BJ (cell line): ENCODE measurements at regions not wholly inside any gene's neighbourhood (a gene's known extent, or its start where the extent isn't known, plus 50 kb on each side); places are given as distances from the start of the nearest gene placed in this dataset.

Experiments
- CTCF ChIA-PET: fragments of 350-600 bp; formaldehyde crosslinking; extraction: SDS; loops from one replicate; lab custom pipeline; 2021; ENCODE audit warnings: antibody characterized with exemption, inconsistent platforms; lab: Yijun Ruan, JAX
- POLR2A ChIA-PET: fragments of 300-600 bp; sonication (Branson Sonifier 250); formaldehyde crosslinking; extraction: SDS; loops from one replicate; lab custom pipeline; 2021; ENCODE audit warnings: antibody characterized with exemption; lab: Charles Lee
- DNase-seq: peaks from one replicate; pipeline ENCODE4 v3.0.0-alpha.2; 2011; ENCODE audit warnings: low read depth
- H3K27me3 ChIP-seq: 2 replicates; pipeline ENCODE4 v1.6.0; 2011; ENCODE audit warnings: low read length; ENCODE audit not compliant: control insufficient read depth, insufficient read depth
- H3K36me3 ChIP-seq: 2 replicates; pipeline ENCODE4 v1.5.1; 2011; ENCODE audit warnings: low read length; ENCODE audit not compliant: control insufficient read depth, insufficient read depth
- H3K4me3 ChIP-seq: 2 replicates; pipeline ENCODE4 v1.5.1; 2011; ENCODE audit warnings: low read depth, mild to moderate bottlenecking, control low read depth, low read length
- TF ChIP-seq, protein P1 (sequence below): IDR thresholded peaks from 2 replicates; pipeline ENCODE4 v1.5.1; 2011; ENCODE audit warnings: low read depth, mild to moderate bottlenecking, control low read depth, inconsistent platforms, low read length, moderate library complexity; ENCODE audit not compliant: insufficient read depth

- no peak for DNase-seq
- ChIA-PET POLR2A (no interaction called here), CTCF (interaction anchor here (0.9 to 1.4 kb wide), 3 partner anchors 12 to 606 kb away, joined by 3 read pairs; no protein-coding TSS in a partner anchor)
- H3K4me3 ChIP-seq: no peak overlapping the region
- H3K27me3 ChIP-seq: peaks cover 1% of the 10 kb centered on the region
- no peaks in the 10 kb centered on the region for H3K36me3 ChIP-seq
- TF ChIP-seq, protein P1, sequence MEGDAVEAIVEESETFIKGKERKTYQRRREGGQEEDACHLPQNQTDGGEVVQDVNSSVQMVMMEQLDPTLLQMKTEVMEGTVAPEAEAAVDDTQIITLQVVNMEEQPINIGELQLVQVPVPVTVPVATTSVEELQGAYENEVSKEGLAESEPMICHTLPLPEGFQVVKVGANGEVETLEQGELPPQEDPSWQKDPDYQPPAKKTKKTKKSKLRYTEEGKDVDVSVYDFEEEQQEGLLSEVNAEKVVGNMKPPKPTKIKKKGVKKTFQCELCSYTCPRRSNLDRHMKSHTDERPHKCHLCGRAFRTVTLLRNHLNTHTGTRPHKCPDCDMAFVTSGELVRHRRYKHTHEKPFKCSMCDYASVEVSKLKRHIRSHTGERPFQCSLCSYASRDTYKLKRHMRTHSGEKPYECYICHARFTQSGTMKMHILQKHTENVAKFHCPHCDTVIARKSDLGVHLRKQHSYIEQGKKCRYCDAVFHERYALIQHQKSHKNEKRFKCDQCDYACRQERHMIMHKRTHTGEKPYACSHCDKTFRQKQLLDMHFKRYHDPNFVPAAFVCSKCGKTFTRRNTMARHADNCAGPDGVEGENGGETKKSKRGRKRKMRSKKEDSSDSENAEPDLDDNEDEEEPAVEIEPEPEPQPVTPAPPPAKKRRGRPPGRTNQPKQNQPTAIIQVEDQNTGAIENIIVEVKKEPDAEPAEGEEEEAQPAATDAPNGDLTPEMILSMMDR: no peak
Measured at GRCh38 chr10:63772491-63772890, 251.3 kb downstream of the REEP3 start.

DNA sequence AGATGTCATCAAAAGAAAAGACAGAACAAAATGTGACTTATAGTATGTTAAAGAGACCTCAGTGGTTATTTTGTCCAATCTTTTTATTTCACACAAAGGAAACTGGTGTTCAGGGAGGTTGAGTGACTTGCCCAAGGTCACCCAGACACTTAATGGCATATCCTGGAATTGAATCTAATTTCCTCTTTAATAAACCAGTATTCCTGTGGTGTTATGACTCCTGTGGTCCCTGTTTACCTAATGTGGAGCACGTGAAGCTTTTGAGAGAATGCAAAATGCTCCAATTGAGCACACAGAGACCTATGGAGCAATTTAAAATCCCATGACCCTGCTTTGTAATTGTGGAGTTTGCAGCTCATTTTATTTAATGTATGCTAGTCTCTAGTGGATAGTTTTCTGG, 251.9 kb downstream of the REEP3 start:
- no peak for DNase-seq
- ChIA-PET POLR2A (interaction anchor here (0.5 kb wide), 1 partner anchor 307 kb away, joined by 3 read pairs; no protein-coding TSS in a partner anchor), CTCF (interaction anchor here (1.2 kb wide), 1 partner anchor 14 kb away, joined by 3 read pairs; no protein-coding TSS in a partner anchor)
- Histone ChIP-seq H3K27me3 (peaks cover 1% of the 10 kb centered on the region), H3K36me3 (no peaks in the 10 kb centered on the region), H3K4me3 (no peak overlapping the region)
- TF ChIP-seq, protein P1: no peak

DNA sequence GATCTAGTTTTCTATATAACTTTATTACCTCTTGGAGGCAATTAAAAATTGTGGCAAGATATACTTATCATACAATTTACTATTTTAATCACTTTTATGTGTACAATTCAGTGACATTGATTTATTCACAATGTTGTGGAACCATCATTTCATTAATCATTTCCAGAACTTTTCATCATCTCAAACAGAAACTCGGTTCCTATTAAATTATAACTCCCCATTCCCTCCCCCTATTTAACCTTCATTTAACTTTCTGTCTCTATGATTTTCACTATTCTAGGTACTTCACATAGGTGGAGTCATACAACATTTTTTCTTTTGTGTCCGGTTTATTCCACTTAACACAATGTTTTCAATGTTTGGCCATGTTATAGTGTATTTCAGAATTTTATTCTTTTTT, 252.8 kb downstream of the REEP3 start:
- no peak overlapping the region for H3K4me3 ChIP-seq
- H3K27me3 ChIP-seq: peaks cover 1% of the 10 kb centered on the region
- TF ChIP-seq, protein P1: no peak
- CTCF ChIA-PET: no interaction called here
- H3K36me3 ChIP-seq: no peaks in the 10 kb centered on the region
- POLR2A ChIA-PET: no interaction called here
- no peak for DNase-seq

GRCh38 chr10:63780101-63780500, 258.9 kb downstream of the REEP3 start:
- Histone ChIP-seq H3K36me3 (no peaks in the 10 kb centered on the region), H3K27me3 (peaks cover 3% of the 10 kb centered on the region; the same call in 1 of the 2 replicates), H3K4me3 (no peak overlapping the region)
- ChIA-PET CTCF (no interaction called here), POLR2A (no interaction called here)
- no peak for DNase-seq
- TF ChIP-seq, protein P1: no peak

DNA sequence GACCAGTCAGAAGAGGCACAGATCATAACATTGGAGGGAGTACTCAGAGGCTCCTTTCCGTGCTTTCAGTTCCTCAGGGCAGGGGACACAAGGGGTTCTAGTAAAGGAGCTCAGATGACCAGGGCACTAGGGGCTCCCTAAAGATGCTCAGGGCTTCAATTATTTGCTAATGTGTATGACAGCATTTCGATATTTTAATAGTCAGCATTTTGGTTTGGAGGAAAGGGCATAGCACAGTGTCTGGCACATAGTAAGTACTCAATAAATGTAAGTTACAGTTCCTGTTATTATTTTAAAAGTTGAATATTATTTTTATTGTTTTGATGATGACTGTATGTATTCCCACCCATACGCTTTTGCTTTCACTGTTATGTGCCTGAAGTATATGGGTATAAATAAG, 260.0 kb downstream of the REEP3 start:
- POLR2A ChIA-PET: no interaction called here
- DNase-seq: no peak
- H3K4me3 ChIP-seq: no peak overlapping the region
- H3K27me3 ChIP-seq: peaks cover 2% of the 10 kb centered on the region; the same call in 1 of the 2 replicates
- no peaks in the 10 kb centered on the region for H3K36me3 ChIP-seq
- CTCF ChIA-PET: no interaction called here
- TF ChIP-seq, protein P1: no peak
